Adrenal gland (tissue), 5 donors: ENCODE measurements at regions not wholly inside any gene's neighbourhood (a gene's known extent, or its start where the extent isn't known, plus 50 kb on each side); places are given as distances from the start of the nearest gene placed in this dataset.

Source experiments
- CTCF ChIP-seq, 6 experiments: fragments of 450-650 bp in 4 of 6; fragments of 200-600 bp in 2 of 6; sonication (generic) in 1 of 6; IDR thresholded peaks; 1 replicate in 5 of 6; 2 replicates in 1 of 6; pipeline versions ENCODE4 v1.5.1 to v1.8.0; 2016 to 2021; ENCODE audit warnings: antibody characterized with exemption in 6 of 6, mild to moderate bottlenecking in 2 of 6, moderate library complexity in 1 of 6
- POLR2A ChIP-seq, 2 donors: fragments of 450-650 bp; IDR thresholded peaks; one replicate each; pipeline ENCODE4 v1.6.1; 2017; ENCODE audit warnings: antibody characterized with exemption in 2 of 2, mild to moderate bottlenecking in 2 of 2, moderate library complexity in 1 of 2
- donor health status: DM: no; HTN: no; CAD: no.

- no peak for TF ChIP-seq POLR2A (IDR thresholded peaks at IDR 0.05)
- TF ChIP-seq CTCF (IDR thresholded peaks at IDR 0.05), result no peak
These were observed 114.1 kb downstream of the MXRA5 start for GRCh38 chrX:3232262-3232923.
